Activated CD8-positive, alpha-beta T cell treated with anti-CD3 and anti-CD28 coated beads for 36 hours (primary cell): ENCODE measurements at regions not wholly inside any gene's neighbourhood (a gene's known extent, or its start where the extent isn't known, plus 50 kb on each side); places are given as distances from the start of the nearest gene placed in this dataset.

Experiments used
- ATAC-seq: fragments of 200-7000 bp; cut with Tn5 transposase; one replicate; pipeline ENCODE4 v1.10.0; 2021; ENCODE audit warnings: mild to moderate bottlenecking, moderate library complexity
- CTCF ChIA-PET: fragments of 350-600 bp; sonication (Branson Sonifier 250); formaldehyde crosslinking; loops from one replicate; lab custom pipeline; 2021; ENCODE audit warnings: antibody characterized with exemption; lab: Charles Lee
- POLR2A ChIA-PET: fragments of 350-600 bp; sonication (Branson Sonifier 250); formaldehyde crosslinking; loops from one replicate; lab custom pipeline; 2021; ENCODE audit warnings: antibody characterized with exemption; lab: Charles Lee
- DNase-seq: peaks from one replicate; pipeline ENCODE4 v3.0.0-alpha.2; 2020
- H3K27ac Mint-ChIP-seq: one replicate; pipeline ENCODE4 v1.8.0; 2021; ENCODE audit warnings: mild to moderate bottlenecking, mixed read lengths
- H3K27me3 Mint-ChIP-seq: one replicate; pipeline ENCODE4 v1.8.0; 2021; ENCODE audit warnings: mixed read lengths
- H3K36me3 Mint-ChIP-seq: one replicate; pipeline ENCODE4 v1.8.0; 2021; ENCODE audit warnings: low read depth, mixed read lengths
- H3K4me1 Mint-ChIP-seq: one replicate; pipeline ENCODE4 v1.8.0; 2021; ENCODE audit warnings: low read depth, mixed read lengths
- H3K4me3 Mint-ChIP-seq: one replicate; pipeline ENCODE4 v1.8.0; 2021; ENCODE audit warnings: mild to moderate bottlenecking, moderate library complexity, mixed read lengths
- H3K9me3 Mint-ChIP-seq: one replicate; pipeline ENCODE4 v1.8.0; 2021; ENCODE audit warnings: mixed read lengths
- CTCF ChIP-seq: fragments of 200-600 bp; IDR thresholded peaks from one replicate; pipeline ENCODE4 v1.8.0; 2022; ENCODE audit warnings: antibody characterized with exemption, mild to moderate bottlenecking
- intact Hi-C: fragments of 100-400 bp; cut with micrococcal nuclease; formaldehyde crosslinking; loops from one replicate; pipeline ENCODE4 v1.10.0; 2022

DNA sequence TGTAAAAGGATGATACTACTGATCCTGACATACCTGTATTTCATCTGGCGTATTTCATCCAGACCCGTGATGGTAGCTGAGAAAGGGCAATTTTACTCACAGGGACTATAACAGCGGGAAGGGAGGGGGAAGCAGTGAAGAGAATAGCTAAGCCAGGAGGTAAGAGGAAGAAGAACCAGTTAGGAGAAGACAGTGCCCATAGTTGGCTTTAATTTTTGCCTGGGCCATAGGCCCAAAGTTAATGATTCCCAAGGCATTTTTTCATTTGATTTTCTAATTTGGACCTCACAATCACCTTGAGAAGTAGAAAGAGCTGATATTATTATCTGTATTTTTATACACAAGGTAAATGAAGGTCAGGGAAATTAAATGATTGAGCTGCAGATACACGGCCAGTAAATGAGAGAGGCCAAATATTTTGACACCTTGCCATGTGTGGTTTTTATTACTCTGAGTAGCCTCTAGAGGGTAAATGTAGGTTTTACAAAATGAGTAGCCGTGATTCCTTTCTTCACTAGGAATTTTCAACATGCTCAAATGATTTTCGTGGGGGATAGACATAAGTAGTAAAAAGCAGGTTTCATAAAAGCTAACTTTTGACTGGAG, 382.2 kb downstream of the FUT8 start:
- ATAC-seq (no peak), DNase-seq (no peak)
- no peaks in the 10 kb centered on the region for H3K27me3 Mint-ChIP-seq
- no peak overlapping the region for H3K27ac Mint-ChIP-seq
- ChIA-PET CTCF (interaction anchor here (0.7 to 3.3 kb wide), 4 partner anchors 30 to 630 kb away, joined by 3 to 11 read pairs (median 6); no protein-coding TSS in a partner anchor), POLR2A (no interaction called here)
- no peak for TF ChIP-seq CTCF
- H3K4me3 Mint-ChIP-seq, result no peak overlapping the region
- no peaks in the 10 kb centered on the region for H3K4me1 Mint-ChIP-seq
- no peaks in the 10 kb centered on the region for H3K36me3 Mint-ChIP-seq
- no peaks in the 10 kb centered on the region for H3K9me3 Mint-ChIP-seq
- intact Hi-C loops, result no loop called here

DNA sequence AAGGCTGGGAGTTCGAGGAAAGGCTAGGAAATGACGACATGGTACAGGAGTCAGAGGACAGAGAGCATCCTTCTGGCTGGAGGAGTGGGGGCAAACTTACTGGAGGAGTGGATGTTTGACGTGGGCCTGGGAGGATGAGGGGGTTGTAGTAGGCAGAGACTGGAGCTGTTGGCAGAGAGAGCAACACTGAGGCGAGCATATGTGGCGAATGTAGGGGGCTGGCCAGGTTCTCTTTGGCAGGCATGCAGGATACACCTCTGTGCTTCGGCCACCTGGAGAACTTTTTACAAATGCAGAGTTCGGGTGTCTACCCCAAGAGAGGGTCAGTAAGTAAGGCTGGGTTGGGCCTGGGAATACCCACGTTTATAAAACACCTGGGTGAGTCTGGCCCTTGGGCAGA, 385.7 kb downstream of the FUT8 start:
- no peak overlapping the region for H3K27ac Mint-ChIP-seq
- no peak for ATAC-seq
- no peaks in the 10 kb centered on the region for H3K9me3 Mint-ChIP-seq
- H3K36me3 Mint-ChIP-seq, result no peaks in the 10 kb centered on the region
- H3K27me3 Mint-ChIP-seq, result no peaks in the 10 kb centered on the region
- no peak overlapping the region for H3K4me3 Mint-ChIP-seq
- TF ChIP-seq CTCF, result no peak
- no peak for DNase-seq
- CTCF ChIA-PET, result no interaction called here
- intact Hi-C loops, result no loop called here
- POLR2A ChIA-PET, result no interaction called here
- no peaks in the 10 kb centered on the region for H3K4me1 Mint-ChIP-seq

DNA sequence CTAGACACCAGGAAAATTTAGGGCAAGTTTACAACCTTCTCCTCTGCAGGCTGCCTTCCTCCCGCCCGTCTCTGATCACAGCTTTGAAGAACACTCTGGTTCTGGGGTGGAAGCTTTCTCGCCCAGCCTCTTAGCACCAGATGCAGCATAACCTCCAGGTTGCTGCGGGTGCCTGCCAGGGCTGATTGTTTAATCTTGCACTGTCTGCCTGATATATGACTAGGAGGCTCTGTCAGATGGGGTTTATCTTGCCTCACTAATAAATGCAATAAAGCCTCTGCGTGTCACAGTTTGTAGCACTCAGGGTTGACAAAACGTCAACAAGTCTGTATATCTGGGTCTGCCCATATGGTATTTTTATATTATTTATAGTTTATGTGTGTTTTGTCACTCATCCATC, 388.2 kb downstream of the FUT8 start:
- H3K4me3 Mint-ChIP-seq, result no peak overlapping the region
- H3K4me1 Mint-ChIP-seq, result peaks cover 3% of the 10 kb centered on the region
- H3K27ac Mint-ChIP-seq, result no peak overlapping the region
- no peak for TF ChIP-seq CTCF
- no peaks in the 10 kb centered on the region for H3K9me3 Mint-ChIP-seq
- POLR2A ChIA-PET, result no interaction called here
- no peaks in the 10 kb centered on the region for H3K36me3 Mint-ChIP-seq
- no peak for ATAC-seq
- intact Hi-C loops, result no loop called here
- DNase-seq, result no peak
- H3K27me3 Mint-ChIP-seq, result no peaks in the 10 kb centered on the region
- CTCF ChIA-PET, result interaction anchor here (0.7 to 1.0 kb wide), 3 partner anchors 24 to 459 kb away, joined by 3 to 5 read pairs (median 3); no protein-coding TSS in a partner anchor

- ChIA-PET POLR2A (interaction anchor here (0.7 kb wide), 1 partner anchor 136 kb away, joined by 3 read pairs; no protein-coding TSS in a partner anchor), CTCF (interaction anchor here (1.4 kb wide), 1 partner anchor 22 kb away, joined by 6 read pairs; no protein-coding TSS in a partner anchor)
- intact Hi-C loops, result no loop called here
- no peak for DNase-seq
- no peak overlapping the region for H3K27ac Mint-ChIP-seq
- no peak for ATAC-seq
- H3K36me3 Mint-ChIP-seq, result no peaks in the 10 kb centered on the region
- TF ChIP-seq CTCF, result no peak
- no peaks in the 10 kb centered on the region for H3K9me3 Mint-ChIP-seq
- H3K4me3 Mint-ChIP-seq, result no peak overlapping the region
- no peaks in the 10 kb centered on the region for H3K27me3 Mint-ChIP-seq
- H3K4me1 Mint-ChIP-seq, result peaks cover 3% of the 10 kb centered on the region
Observed at GRCh38 chr14:65802196-65802595, 389.7 kb downstream of the FUT8 start.

- Mint-ChIP-seq H3K4me1 (peaks cover 3% of the 10 kb centered on the region), H3K9me3 (no peaks in the 10 kb centered on the region), H3K36me3 (no peaks in the 10 kb centered on the region), H3K4me3 (no peak overlapping the region), H3K27ac (no peak overlapping the region), H3K27me3 (no peaks in the 10 kb centered on the region)
- ChIA-PET POLR2A (no interaction called here), CTCF (interaction anchor here (1.2 to 2.2 kb wide), 5 partner anchors 19 to 389 kb away, joined by 3 to 14 read pairs (median 5); no protein-coding TSS in a partner anchor)
- DNase-seq (no peak), ATAC-seq (no peak)
- TF ChIP-seq CTCF, result no peak
- intact Hi-C loops, result no loop called here
Observed at GRCh38 chr14:65803885-65804284, 391.4 kb downstream of the FUT8 start.
